HepG2 (cell line): ENCODE measurements at regions not wholly inside any gene's neighbourhood (a gene's known extent, or its start where the extent isn't known, plus 50 kb on each side); places are given as distances from the start of the nearest gene placed in this dataset.

ENCODE experiments used
- ATAC-seq: fragments of 200-7000 bp; cut with Tn5 transposase; 3 replicates; pipeline ENCODE4 v1.9.1; 2020; ENCODE audit warnings: mild to moderate bottlenecking, moderate library complexity
- BruUV-seq: library from RNA; stranded (reverse); fragments of 400-500 nt; replicated peaks from 2 replicates; lab custom pipeline; 2021; lab: Mats Ljungman, UMichigan
- CTCF ChIA-PET: fragments of 300-600 bp; formaldehyde crosslinking; extraction: SDS; loops from one replicate; lab custom pipeline; 2021; ENCODE audit warnings: low total read pairs, inconsistent platforms, low intra/inter-chr PET ratio; lab: Yijun Ruan, JAX
- POLR2A ChIA-PET: fragments of 350-600 bp; sonication (Branson Sonifier 250); formaldehyde crosslinking; loops from one replicate; lab custom pipeline; 2020; ENCODE audit warnings: antibody characterized with exemption, inconsistent platforms; lab: Yijun Ruan, JAX
- DNase-seq: peaks from one replicate; pipeline ENCODE4 v3.0.0-alpha.2; 2015; ENCODE audit warnings: low spot score
- FAIRE-seq: peaks from 3 replicates; lab custom pipeline; 2011; peaks lifted over from hg19 to GRCh38; lab: Jason Lieb, UNC
- H2AFZ ChIP-seq: one replicate; pipeline ENCODE4 v1.6.1; 2011; ENCODE audit warnings: low read length, inconsistent platforms
- H3K27ac ChIP-seq: fragments of 300-600 bp; 3 replicates; pipeline ENCODE4 v1.8.0; 2011; ENCODE audit warnings: mixed run types, mild to moderate bottlenecking, mixed read lengths, low read length, inconsistent platforms; ENCODE audit not compliant: insufficient read depth; ENCODE audit errors: extremely low read length
- H3K27me3 ChIP-seq, 2 experiments: fragments of 200-600 bp in 1 of 2; 2 replicates in 1 of 2; 3 replicates in 1 of 2; pipeline versions ENCODE4 v1.6.0 to v1.8.0; 2011; ENCODE audit warnings: low read length in 2 of 2, mild to moderate bottlenecking in 2 of 2, moderate library complexity in 2 of 2, inconsistent platforms in 1 of 2; ENCODE audit not compliant: insufficient read depth in 2 of 2, control insufficient read depth in 1 of 2
- H3K36me3 ChIP-seq, 2 experiments: fragments of 200-600 bp in 1 of 2; replicated peaks in 1 of 2; 2 replicates in 1 of 2; 3 replicates in 1 of 2; pipeline versions ENCODE4 v1.5.1 to v1.8.0; 2011; ENCODE audit warnings: low read length in 2 of 2, inconsistent platforms in 1 of 2; ENCODE audit not compliant: insufficient read depth in 2 of 2, control insufficient read depth in 1 of 2
- H3K4me1 ChIP-seq: 2 replicates; pipeline ENCODE4 v1.5.1; 2012; ENCODE audit warnings: low read length, inconsistent platforms; ENCODE audit not compliant: insufficient read depth
- H3K4me2 ChIP-seq: 2 replicates; pipeline ENCODE4 v1.6.0; 2011; ENCODE audit warnings: low read depth, low read length, inconsistent platforms
- H3K4me3 ChIP-seq, 3 experiments: fragments of 200-600 bp in 1 of 3; sonication (generic), shearing (Covaris generic) in 1 of 3; replicated peaks in 1 of 3; 2 replicates each; pipeline ENCODE4 v1.5.1; 2011 to 2016; ENCODE audit warnings: low read length in 3 of 3, inconsistent platforms in 2 of 3, low read depth in 2 of 3, mild to moderate bottlenecking in 2 of 3, control low read depth in 1 of 3, mixed read lengths in 1 of 3; ENCODE audit not compliant: insufficient read depth in 1 of 3
- H3K79me2 ChIP-seq: one replicate; pipeline ENCODE4 v1.6.1; 2011; ENCODE audit warnings: low read length, inconsistent platforms; ENCODE audit not compliant: insufficient read depth
- H3K9ac ChIP-seq: 2 replicates; pipeline ENCODE4 v1.6.0; 2011; ENCODE audit warnings: mild to moderate bottlenecking, low read depth, low read length, inconsistent platforms; ENCODE audit not compliant: insufficient read depth
- H3K9me3 ChIP-seq: 2 replicates; pipeline ENCODE4 v1.5.1; 2012; ENCODE audit warnings: mild to moderate bottlenecking, low read length
- H4K20me1 ChIP-seq: 2 replicates; pipeline ENCODE4 v1.6.0; 2011; ENCODE audit warnings: inconsistent platforms, mild to moderate bottlenecking, low read length, moderate library complexity; ENCODE audit not compliant: insufficient read depth
- CENPT ChIP-seq: sonication (generic); formaldehyde crosslinking; IDR thresholded peaks from 2 replicates; pipeline ENCODE4 v1.8.0; 2022; ENCODE audit warnings: low read depth, mild to moderate bottlenecking, moderate library complexity, missing genetic modification reagents
- FOXJ3 ChIP-seq: sonication (generic); formaldehyde crosslinking; IDR thresholded peaks from 2 replicates; pipeline ENCODE4 v1.4.0; 2020; ENCODE audit warnings: missing genetic modification reagents, mild to moderate bottlenecking, borderline replicate concordance
- KMT2B ChIP-seq: IDR thresholded peaks from 2 replicates; pipeline ENCODE4 v1.6.1; 2016; ENCODE audit warnings: missing genetic modification reagents, missing compliant biosample characterization
- SKIL ChIP-seq: sonication (generic); formaldehyde crosslinking; IDR thresholded peaks from 2 replicates; pipeline ENCODE4 v1.8.0; 2022; ENCODE audit warnings: missing genetic modification reagents, mild to moderate bottlenecking, moderate library complexity, borderline replicate concordance
- THAP9 ChIP-seq: sonication (generic); formaldehyde crosslinking; IDR thresholded peaks from 2 replicates; pipeline ENCODE4; 2020; ENCODE audit warnings: missing genetic modification reagents, mild to moderate bottlenecking, borderline replicate concordance
- ZC3H4 ChIP-seq: sonication (generic); formaldehyde crosslinking; IDR thresholded peaks from 2 replicates; pipeline ENCODE4 v1.4.0; 2020; ENCODE audit warnings: missing genetic modification reagents, borderline replicate concordance
- ZKSCAN5 ChIP-seq: sonication (generic); formaldehyde crosslinking; IDR thresholded peaks from 2 replicates; pipeline ENCODE4 v1.5.1; 2020; ENCODE audit warnings: mild to moderate bottlenecking, missing genetic modification reagents
- WGBS: methylation state at CpG from one replicate; pipeline ENCODE4 v1.1.6; 2017; ENCODE audit warnings: low lambda C conversion rate; 5-methylcytosine and 5-hydroxymethylcytosine counted together
- in situ Hi-C: cut with HindIII; loops from 2 replicates; pipeline ENCODE4 v1.10.0; 2017; ENCODE audit warnings: low pct_unique_long_range_greater_than_20kb; ENCODE audit not compliant: extremely low pct_ligation_motif_present
- intact Hi-C: fragments of 100-400 bp; cut with micrococcal nuclease; formaldehyde crosslinking; loops from one replicate; pipeline ENCODE4 v1.10.0; 2022; ENCODE audit not compliant: unreplicated experiment

DNA sequence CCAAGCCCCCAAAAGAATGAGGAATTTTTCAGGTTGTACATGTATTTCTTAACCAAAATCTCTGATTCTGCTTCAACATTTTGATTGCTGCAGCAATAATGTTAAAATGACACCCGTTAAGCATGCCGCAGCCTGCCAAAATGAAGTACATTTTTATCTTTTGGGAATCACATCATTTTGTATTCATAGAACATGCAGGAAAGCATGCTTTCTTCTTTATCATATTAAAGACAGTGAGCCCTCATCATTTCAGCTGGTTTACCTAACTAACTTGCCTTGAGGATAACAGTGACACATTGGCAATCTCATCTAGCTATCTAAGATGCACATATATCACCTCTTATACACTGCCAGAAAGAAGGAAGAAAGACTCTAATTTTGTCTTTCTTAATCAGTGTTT is 299.2 kb downstream of the LTN1 start:
- WGBS = 54% methylated on average over 2 of the region's 2 CpGs
- TF ChIP-seq ZC3H4 (CRISPR knock-in tag) (no peak), KMT2B (CRISPR knock-in tag) (no peak), FOXJ3 (no peak), SKIL (no peak), THAP9 (CRISPR knock-in tag) (no peak), ZKSCAN5 (CRISPR knock-in tag) (no peak), CENPT (CRISPR knock-in tag) (no peak)
- Histone ChIP-seq H3K4me2 (no peak overlapping the region), H3K4me3 (no peak overlapping the region), H3K4me1 (no peaks in the 10 kb centered on the region), H3K9ac (no peak overlapping the region), H3K27ac (no peak overlapping the region), H3K27me3 (no peaks in the 10 kb centered on the region), H3K79me2 (no peaks in the 10 kb centered on the region), H3K36me3 (no peaks in the 10 kb centered on the region), H4K20me1 (no peaks in the 10 kb centered on the region), H3K9me3 (no peaks in the 10 kb centered on the region), H2AFZ (no peak overlapping the region)
- in situ Hi-C loops = no loop called here
- FAIRE-seq (no peak), DNase-seq (no peak), ATAC-seq (no peak)
- intact Hi-C loops = no loop called here
- ChIA-PET POLR2A (no interaction called here), CTCF (no interaction called here)
- no TSS peak for BruUV-seq
